NCI-H345 treated with DMSO at 0.1 percent for 48 hours (cell line): ENCODE measurements at regions not wholly inside any gene's neighbourhood (a gene's known extent, or its start where the extent isn't known, plus 50 kb on each side); places are given as distances from the start of the nearest gene placed in this dataset.
"Not testable (repeated sequence)": the region's sequence is repeated elsewhere in the genome, so short reads cannot be mapped to it uniquely, and the experiment has no call there.

Experiments used
- DNase-seq: peaks from one replicate; lab custom pipeline; 2025; ENCODE audit not compliant: unreplicated experiment; lab: John Stamatoyannopoulos, UW

GRCh38 chr13:81340118-81341069 lies 999.5 kb upstream of the SPRY2 start:
- DNase-seq = not testable (repeated sequence)

DNA sequence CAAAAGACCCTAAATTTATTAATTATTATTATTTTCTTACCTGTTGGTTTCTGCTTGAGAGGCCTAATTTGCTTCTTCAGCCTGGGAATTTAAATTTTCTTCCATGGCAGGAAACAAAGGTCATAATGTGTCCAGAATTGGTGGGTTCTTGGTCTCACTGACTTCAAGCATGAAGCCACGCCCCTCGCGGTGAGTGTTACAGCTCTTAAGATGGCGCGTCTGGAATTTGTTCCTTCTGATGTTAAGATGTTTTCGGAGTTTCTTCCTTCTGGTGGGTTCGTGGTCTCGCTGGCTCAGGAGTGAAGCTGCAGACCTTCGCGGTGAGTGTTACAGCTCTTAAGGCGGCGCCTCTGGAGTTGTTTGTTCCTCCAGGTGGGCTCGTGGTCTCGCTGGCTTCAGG lies 998.7 kb upstream of the SPRY2 start:
- DNase-seq = not testable (repeated sequence)

GRCh38 chr13:81334481-81334880 lies 993.6 kb upstream of the SPRY2 start:
- DNase-seq = no peak

GRCh38 chr13:81326913-81327312 lies 986.0 kb upstream of the SPRY2 start:
- DNase-seq = peak; percentile 92

DNA sequence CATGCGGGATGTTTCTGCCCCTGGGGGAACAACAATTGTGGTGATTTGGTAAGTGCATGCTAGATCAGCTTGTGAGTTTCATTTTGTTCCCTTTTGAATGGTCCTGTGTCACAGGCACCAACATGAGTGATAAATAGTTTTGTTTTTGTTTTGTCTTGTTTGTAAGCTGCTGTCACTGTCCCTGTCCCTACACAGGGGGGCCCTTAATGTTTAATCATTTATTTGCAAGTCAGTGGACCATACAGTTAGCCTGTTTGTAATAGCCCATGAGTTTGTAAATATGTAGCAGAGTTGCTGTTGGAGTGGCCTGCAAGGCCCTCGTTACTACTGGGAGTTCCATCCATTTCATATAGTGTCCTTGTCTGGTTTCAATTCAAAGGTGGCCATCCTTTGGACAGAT lies 979.6 kb upstream of the SPRY2 start:
- peak; percentile 24 for DNase-seq

DNA sequence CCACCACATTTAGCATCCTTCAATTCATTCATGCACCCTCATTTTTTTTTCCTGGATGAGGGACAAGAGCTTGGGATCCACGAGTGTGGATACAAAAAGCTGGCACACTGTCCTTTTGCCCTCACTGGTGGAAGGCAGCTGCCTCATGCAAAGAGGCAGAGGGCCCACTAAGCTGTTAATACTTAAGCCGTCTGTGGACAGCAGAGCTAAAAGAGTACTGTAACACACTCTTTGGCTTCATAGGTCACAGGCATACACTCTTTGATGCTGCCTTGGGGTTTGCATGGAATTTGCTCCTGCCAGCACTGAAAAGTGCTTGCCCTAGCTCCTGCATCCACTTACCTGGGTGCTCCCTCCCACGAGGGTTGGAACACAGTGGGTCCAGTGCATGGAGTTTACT lies 978.4 kb upstream of the SPRY2 start:
- no peak for DNase-seq

DNA sequence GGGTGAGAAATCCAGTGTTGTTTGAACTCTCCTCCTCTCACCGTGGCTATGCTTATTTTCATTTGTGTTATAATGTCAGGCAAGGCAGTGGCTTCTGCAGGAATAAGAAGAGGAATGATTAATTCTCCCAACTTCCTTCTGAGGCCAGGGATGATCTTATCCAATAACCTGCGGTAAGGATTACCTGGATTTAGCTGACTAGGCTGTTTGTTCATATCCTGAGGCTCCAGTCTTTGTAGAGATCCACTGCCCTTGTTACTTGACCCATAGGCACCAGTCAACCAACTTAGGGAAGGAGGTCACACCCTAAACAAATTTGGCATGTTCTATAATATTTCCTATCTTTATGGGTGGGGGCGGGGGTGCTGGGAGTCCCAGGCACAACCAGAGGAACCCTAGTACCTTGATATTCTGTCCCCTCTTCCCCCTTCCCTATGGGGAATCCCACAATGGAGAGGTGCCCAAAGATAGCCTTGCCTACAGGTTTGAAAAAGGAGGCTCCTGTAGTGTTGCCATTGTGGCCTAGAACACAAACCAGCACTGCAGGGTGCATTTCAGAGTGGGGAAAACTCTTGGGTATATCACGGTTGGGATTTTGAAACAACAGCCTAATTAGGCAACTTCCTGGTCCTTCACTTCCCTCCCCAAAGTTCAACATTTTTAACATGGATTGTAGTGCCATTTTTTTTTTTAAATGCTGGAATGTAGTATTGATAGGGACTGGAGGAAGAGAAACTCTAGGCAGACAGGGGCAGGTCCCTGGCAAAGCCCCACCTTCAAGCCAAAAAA lies 977.5 kb upstream of the SPRY2 start:
- no peak for DNase-seq

DNA sequence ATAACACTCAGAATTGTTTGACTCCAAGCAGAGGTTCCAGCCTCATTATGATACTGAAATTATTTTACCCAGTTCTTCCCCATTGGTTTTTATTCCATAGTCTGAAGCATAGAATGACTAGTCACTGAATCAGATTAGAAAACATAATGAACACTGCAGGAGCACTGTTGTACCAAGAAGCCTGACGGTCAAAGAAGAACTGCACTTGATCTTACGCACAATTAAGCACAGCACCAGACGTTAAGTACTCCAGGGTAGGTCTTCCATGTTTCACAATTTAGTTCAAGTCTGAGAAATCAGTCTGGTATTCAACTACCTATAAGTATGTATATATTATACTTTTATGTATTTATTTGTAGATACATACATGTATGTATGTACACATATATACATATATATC lies 973.5 kb upstream of the SPRY2 start:
- DNase-seq = no peak

- no peak for DNase-seq
Measured at GRCh38 chr13:81305928-81306327, 965.0 kb upstream of the SPRY2 start.

DNA sequence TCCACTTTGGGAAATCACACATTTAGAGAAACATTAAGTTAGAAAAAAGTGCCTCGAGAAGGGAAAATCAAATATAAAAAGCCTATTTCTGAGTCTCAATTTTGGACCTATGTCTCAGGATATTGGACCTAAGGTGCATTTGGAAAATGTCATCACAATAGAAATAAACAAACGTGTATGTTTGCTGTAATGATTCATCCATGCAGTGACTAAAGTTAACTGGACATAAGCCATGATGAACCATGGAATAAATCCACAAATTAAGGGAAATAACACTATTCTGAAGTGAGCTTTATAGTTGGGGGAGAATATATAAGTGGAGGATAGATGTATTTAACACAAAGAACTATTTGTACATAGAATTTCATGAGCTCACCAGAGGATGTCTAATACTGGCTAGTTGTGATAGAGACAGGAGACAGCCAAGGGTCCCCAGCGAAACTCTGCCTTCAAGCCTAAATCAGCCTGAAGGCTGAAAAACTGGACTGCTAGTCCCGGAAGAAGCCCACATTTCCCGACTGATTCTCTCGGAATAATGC lies 963.3 kb upstream of the SPRY2 start:
- DNase-seq = no peak

DNA sequence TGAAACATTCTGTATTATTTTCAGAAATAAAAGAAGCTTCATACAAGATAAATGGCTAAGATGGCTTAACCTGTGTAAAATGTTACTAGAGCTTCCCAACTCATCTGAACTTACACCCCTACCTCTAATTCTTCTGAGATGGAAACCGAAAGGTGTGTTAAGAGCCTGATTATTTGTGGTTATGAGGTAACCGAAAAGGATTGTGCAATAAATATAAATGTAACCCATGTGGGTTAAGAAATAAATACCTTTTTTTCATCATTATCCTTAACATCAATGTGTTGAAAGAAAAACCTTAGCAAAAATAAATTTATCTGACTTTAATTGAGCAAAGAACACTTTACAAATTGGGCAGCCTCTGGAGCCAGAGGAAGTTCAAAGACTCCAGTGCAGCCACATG lies 961.8 kb upstream of the SPRY2 start:
- no peak for DNase-seq

DNA sequence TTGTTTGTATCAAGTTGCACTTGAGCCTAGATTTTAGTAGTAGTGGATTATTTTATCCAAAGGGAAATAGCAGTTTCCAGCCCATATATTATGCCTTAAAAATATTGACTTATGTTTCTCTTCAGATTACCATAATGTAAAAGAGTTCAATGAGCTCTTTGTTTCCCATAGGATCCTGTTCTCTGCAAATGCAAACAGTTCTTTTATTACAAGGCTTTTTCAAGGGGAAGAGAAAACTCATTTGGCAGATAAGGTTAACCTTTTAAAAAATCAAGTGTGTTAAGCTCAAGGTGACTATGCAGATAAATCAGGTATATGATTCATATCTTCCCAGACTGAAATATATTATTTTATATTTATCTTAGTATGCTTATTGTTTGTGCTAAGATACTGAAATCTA lies 961.2 kb upstream of the SPRY2 start:
- DNase-seq = no peak

GRCh38 chr13:81295177-81295576 lies 954.3 kb upstream of the SPRY2 start:
- no peak for DNase-seq

DNA sequence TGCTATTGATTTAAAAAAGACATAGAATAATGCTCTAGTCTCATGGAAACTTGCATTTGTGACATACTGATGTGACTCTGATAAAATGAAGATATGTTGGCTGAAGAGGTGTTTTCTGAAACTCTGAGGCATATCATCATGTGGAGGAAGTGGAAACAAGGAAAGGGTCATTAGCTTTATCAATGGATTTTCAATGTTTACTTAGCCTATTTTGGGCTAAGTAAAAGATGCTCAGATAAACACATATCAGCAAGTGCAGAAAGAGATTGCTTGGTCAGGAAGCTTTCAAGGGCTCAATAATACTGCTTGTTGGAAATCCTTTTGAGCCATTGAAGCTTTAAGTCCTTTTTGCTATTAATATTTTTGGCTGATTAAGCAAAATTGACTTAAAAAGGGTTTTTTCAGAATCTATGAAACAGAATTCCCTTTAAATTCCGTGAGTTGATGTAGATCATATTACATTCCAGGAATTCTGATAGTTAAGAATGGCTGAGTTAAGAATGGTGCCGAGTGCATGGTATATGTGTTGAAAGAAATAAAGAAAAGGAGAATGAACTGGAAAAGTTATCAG lies 952.8 kb upstream of the SPRY2 start:
- DNase-seq = no peak

DNA sequence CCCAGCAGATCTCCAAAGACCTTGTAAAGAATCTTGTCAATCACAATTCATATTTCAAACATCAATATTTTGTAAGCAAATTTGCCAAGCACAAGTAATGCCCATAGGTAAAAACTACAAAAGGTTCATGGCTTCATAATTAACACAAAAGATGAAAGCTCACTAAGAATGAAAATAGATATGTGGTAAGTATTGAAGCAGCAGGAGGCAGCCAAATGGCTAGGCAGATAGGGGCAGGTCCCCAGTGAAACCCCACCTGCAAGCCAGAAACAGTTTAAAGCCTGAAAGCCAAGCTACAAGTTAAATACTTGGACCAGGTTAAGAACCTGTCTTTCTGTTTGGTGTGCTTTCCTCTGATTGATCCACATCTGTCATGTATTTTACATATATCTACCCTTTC lies 942.6 kb upstream of the SPRY2 start:
- DNase-seq = no peak

DNA sequence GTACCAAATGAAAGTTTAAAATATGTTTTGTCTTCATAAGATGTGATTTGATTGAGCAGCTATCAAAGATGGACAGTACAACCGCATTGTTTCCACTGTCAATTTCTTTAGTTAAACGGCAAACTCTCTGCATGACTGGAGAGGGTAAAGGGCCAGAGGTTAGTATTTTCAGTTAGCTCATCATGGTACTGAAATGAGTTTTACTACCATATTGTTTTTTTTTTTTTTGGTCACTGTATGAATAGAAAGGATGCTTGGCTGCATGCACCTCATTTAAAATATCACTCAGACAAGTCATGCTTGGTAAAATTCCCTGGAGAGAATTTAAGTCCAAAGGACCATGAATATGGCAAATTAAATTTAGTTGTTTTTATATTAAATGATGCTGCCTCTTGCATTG lies 942.1 kb upstream of the SPRY2 start:
- DNase-seq = no peak

GRCh38 chr13:81275666-81276258 lies 934.8 kb upstream of the SPRY2 start:
- DNase-seq = no peak

GRCh38 chr13:81247711-81248110 lies 906.8 kb upstream of the SPRY2 start:
- DNase-seq = no peak

DNA sequence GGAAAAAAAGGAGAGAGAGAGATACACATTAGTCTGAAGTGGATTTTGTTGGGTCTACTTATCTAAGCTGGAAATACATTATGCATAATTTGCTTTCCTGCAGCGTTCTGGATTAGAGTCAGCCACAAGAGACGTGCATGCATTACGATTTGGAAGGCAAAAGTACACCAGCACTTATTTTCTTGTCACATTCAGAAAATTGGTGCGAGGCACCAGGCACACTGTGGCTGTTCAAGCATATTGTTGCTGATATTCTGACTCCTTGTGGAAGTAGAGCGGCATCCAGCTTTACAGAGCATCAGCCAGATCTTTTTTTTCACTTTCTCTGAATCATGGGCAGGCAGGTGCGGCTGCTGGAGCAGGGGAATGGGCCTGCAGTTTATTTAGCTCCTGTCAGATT lies 905.6 kb upstream of the SPRY2 start:
- no peak for DNase-seq

DNA sequence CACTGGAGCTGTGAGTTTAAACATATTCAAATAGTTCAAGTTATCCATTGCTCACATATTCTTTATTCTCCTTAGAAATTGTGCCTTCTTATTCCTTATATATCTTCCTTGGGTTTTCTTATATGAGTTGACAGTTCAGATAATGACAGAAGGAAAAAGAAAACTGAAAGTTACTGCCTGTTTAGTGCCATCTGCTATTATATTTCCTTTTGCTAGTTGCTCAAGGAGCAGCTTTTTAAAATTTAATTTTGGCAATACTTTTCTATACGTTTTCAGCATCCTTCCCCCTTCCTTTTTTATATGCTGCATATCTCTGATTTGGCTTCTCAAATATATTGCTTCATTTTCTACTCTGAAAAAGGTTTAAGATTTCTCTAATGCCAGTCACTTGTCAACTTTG lies 903.1 kb upstream of the SPRY2 start:
- no peak for DNase-seq

- no peak for DNase-seq
Measured at GRCh38 chr13:81230386-81230785, 889.5 kb upstream of the SPRY2 start.
